ENCODE measurements at regions not wholly inside any gene's neighbourhood (a gene's known extent, or its start where the extent isn't known, plus 50 kb on each side); places are given as distances from the start of the nearest gene placed in this dataset.

GRCh38 chr3:23743141-23743784, 62.5 kb upstream of the UBE2E1 start:
- DNase-seq (ENCODE audit: low read depth, low spot score) = no peak

- DNase-seq (ENCODE audit: low read depth, low spot score) = peak; percentile 17
These were observed 59.3 kb upstream of the UBE2E1 start for GRCh38 chr3:23746441-23746840.

GRCh38 chr3:23747841-23748240, 57.9 kb upstream of the UBE2E1 start:
- DNase-seq (ENCODE audit: low read depth, low spot score) = no peak

GRCh38 chr3:23748398-23749110, 57.2 kb upstream of the UBE2E1 start:
- no peak for DNase-seq (ENCODE audit: low read depth, low spot score)

GRCh38 chr3:23749609-23750008, 56.1 kb upstream of the UBE2E1 start:
- no peak for DNase-seq (ENCODE audit: low read depth, low spot score)

- no peak for DNase-seq (ENCODE audit: low read depth, low spot score)
These were observed 55.1 kb upstream of the UBE2E1 start for GRCh38 chr3:23750573-23751210.

- DNase-seq (ENCODE audit: low read depth, low spot score) = peak; percentile 85
These were observed 54.5 kb upstream of the UBE2E1 start for GRCh38 chr3:23751212-23751723.

- DNase-seq (ENCODE audit: low read depth, low spot score) = no peak
These were observed 53.6 kb upstream of the UBE2E1 start for GRCh38 chr3:23752126-23752525.

- DNase-seq (ENCODE audit: low read depth, low spot score) = no peak
These were observed 51.5 kb upstream of the UBE2E1 start for GRCh38 chr3:23754215-23754614.
